Activated CD4-positive, alpha-beta T cell treated with anti-CD3 and anti-CD28 coated beads, Interleukin-2, Interleukin-6, amounts not matched to agents 100 ng/mL and 50 ng/mL, durations not matched to agents 16 hours and 8 hours (primary cell): ENCODE measurements at regions not wholly inside any gene's neighbourhood (a gene's known extent, or its start where the extent isn't known, plus 50 kb on each side); places are given as distances from the start of the nearest gene placed in this dataset.

ENCODE experiments used
- DNase-seq: peaks from one replicate; pipeline ENCODE4 v3.0.0-alpha.2; 2020

GRCh38 chr13:27673911-27674310 is 52.2 kb downstream of the POLR1D start:
- DNase-seq: no peak

GRCh38 chr13:27678306-27679040 is 56.8 kb downstream of the POLR1D start:
- no peak for DNase-seq

GRCh38 chr13:27679396-27679795 is 57.7 kb downstream of the POLR1D start:
- DNase-seq: no peak

- no peak for DNase-seq
These were observed 58.2 kb downstream of the POLR1D start for GRCh38 chr13:27679896-27680295.

GRCh38 chr13:27680465-27680864 is 58.8 kb downstream of the POLR1D start:
- no peak for DNase-seq

GRCh38 chr13:27691207-27691606 is 69.5 kb downstream of the POLR1D start:
- DNase-seq: no peak

- no peak for DNase-seq
These were observed 75.0 kb downstream of the POLR1D start for GRCh38 chr13:27696731-27697130.

GRCh38 chr13:27699952-27700351 is 78.3 kb downstream of the POLR1D start:
- DNase-seq: no peak

GRCh38 chr13:27704681-27705080 is 83.0 kb downstream of the POLR1D start:
- peak; percentile 39 for DNase-seq

GRCh38 chr13:27708325-27708724 is 84.0 kb upstream of the GSX1 start:
- no peak for DNase-seq

GRCh38 chr13:27709779-27710178 is 82.5 kb upstream of the GSX1 start:
- no peak for DNase-seq

- DNase-seq: peak; percentile 21
These were observed 79.9 kb upstream of the GSX1 start for GRCh38 chr13:27712421-27712820.

- no peak for DNase-seq
These were observed 78.5 kb upstream of the GSX1 start for GRCh38 chr13:27713767-27714166.

- no peak for DNase-seq
These were observed 70.6 kb upstream of the GSX1 start for GRCh38 chr13:27721681-27722080.

GRCh38 chr13:27728271-27728670 is 64.0 kb upstream of the GSX1 start:
- DNase-seq: no peak

- no peak for DNase-seq
These were observed 62.1 kb upstream of the GSX1 start for GRCh38 chr13:27730191-27730590.
